Psoas muscle (tissue), 7 donors: ENCODE measurements at regions not wholly inside any gene's neighbourhood (a gene's known extent, or its start where the extent isn't known, plus 50 kb on each side); places are given as distances from the start of the nearest gene placed in this dataset.
"Not testable (repeated sequence)": the region's sequence is repeated elsewhere in the genome, so short reads cannot be mapped to it uniquely, and the experiment has no call there.

Experiments
- ATAC-seq, 4 donors: fragments of 200-7000 bp; cut with Tn5 transposase; one replicate each; pipeline ENCODE4 v1.9.1; 2020; ENCODE audit warnings: moderate library complexity in 3 of 4, mild to moderate bottlenecking in 2 of 4
- DNase-seq, 2 donors: peaks; one replicate each; pipeline ENCODE4 v3.0.0-alpha.2; 2020
- H3K27ac ChIP-seq: fragments of 200-600 bp; one replicate; pipeline ENCODE4 v1.8.0; 2022
- H3K27me3 ChIP-seq, 3 donors: fragments of 200-600 bp in 1 of 3; one replicate each; pipeline versions ENCODE4 v1.6.1 to v1.8.0; 2013 to 2022; ENCODE audit warnings: low read length in 2 of 3, mild to moderate bottlenecking in 2 of 3, moderate library complexity in 1 of 3; ENCODE audit not compliant: insufficient read depth in 3 of 3
- H3K36me3 ChIP-seq, 2 donors: fragments of 200-600 bp in 1 of 2; one replicate each; pipeline versions ENCODE4 v1.6.1 to v1.8.0; 2013 to 2022; ENCODE audit warnings: low read depth in 1 of 2, mild to moderate bottlenecking in 1 of 2, moderate library complexity in 1 of 2; ENCODE audit not compliant: insufficient read depth in 1 of 2
- H3K4me1 ChIP-seq: fragments of 200-600 bp; one replicate; pipeline ENCODE4 v1.8.0; 2022
- H3K4me3 ChIP-seq: fragments of 200-600 bp; one replicate; pipeline ENCODE4 v1.8.0; 2022; ENCODE audit warnings: mild to moderate bottlenecking
- H3K9me3 ChIP-seq: fragments of 200-600 bp; one replicate; pipeline ENCODE4 v1.8.0; 2022
- CTCF ChIP-seq: fragments of 200-600 bp; IDR thresholded peaks from one replicate; pipeline ENCODE4 v1.8.0; 2022; ENCODE audit warnings: antibody characterized with exemption
- WGBS, 3 donors: extraction: QIAGEN DNeasy Blood & Tissue Kit; methylation state at CpG; one replicate each; pipeline versions ENCODE4 v1.1.6 to v1.1.7; 2013; 5-methylcytosine and 5-hydroxymethylcytosine counted together
- intact Hi-C, 2 donors: fragments of 100-400 bp; cut with DNase I; formaldehyde crosslinking; loops; one replicate each; pipeline versions ENCODE4 v1.11.0 to v1.14.2; 2022
- donor health status: healthy with polysubstance abuse.
- donor health status: DM: no; HTN: no; CAD: no; lungs with moderate emphysema.
- donor health status: Bipolar disorder and iron deficiency.
- donor health status: healthy.
- donor health status: DM: yes; HTN: yes; CAD: no.
- donor health status: DM: no; HTN: no; CAD: no.
- donor health status: DM: yes; HTN: yes; CAD: no.

- no peak for DNase-seq
- no peak for ATAC-seq
- TF ChIP-seq CTCF = no peak
- 76 to 81% (median 81%) methylated on average over 4 of the region's 4 CpGs for WGBS, 3 donors
- H3K36me3 ChIP-seq = no peaks in the 10 kb centered on the region
- no peaks in the 10 kb centered on the region for H3K9me3 ChIP-seq
- peaks cover 9% of the 10 kb centered on the region for H3K4me1 ChIP-seq
- no peaks in the 10 kb centered on the region for H3K27me3 ChIP-seq
- H3K27ac ChIP-seq = peak overlapping the region; percentile 62
- intact Hi-C loops = no loop called here
- no peak overlapping the region for H3K4me3 ChIP-seq
Observed at GRCh38 chr1:234892642-234893041, 236.0 kb downstream of the TOMM20 start.

- Histone ChIP-seq H3K4me1 (peaks cover 10% of the 10 kb centered on the region), H3K4me3 (no peak overlapping the region), H3K9me3 (no peaks in the 10 kb centered on the region), H3K36me3 (no peaks in the 10 kb centered on the region), H3K27ac (no peak overlapping the region), H3K27me3 (no peaks in the 10 kb centered on the region)
- no peak for TF ChIP-seq CTCF
- DNase-seq (no peak), ATAC-seq (no peak)
- intact Hi-C loops = no loop called here
- 71 to 91% (median 83%) methylated on average over 3 of the region's 3 CpGs for WGBS, 3 donors
Observed at GRCh38 chr1:234891427-234891826, 237.2 kb downstream of the TOMM20 start.

GRCh38 chr1:234889643-234890042 is 239.0 kb downstream of the TOMM20 start:
- no peak for TF ChIP-seq CTCF
- DNase-seq = no peak
- Histone ChIP-seq H3K27ac (no peak overlapping the region), H3K4me1 (peaks cover 25% of the 10 kb centered on the region), H3K4me3 (no peak overlapping the region), H3K27me3 (no peaks in the 10 kb centered on the region), H3K36me3 (no peaks in the 10 kb centered on the region), H3K9me3 (no peaks in the 10 kb centered on the region)
- WGBS, 3 donors = 66 to 82% (median 72%) methylated on average over 7 of the region's 7 CpGs
- intact Hi-C loops = loop anchor here (5.0 kb wide), 3 partner anchors 83 to 277 kb away; partner anchors contain the start of gene IRF2BP2 (in 1 of the 2)
- ATAC-seq = no peak

DNA sequence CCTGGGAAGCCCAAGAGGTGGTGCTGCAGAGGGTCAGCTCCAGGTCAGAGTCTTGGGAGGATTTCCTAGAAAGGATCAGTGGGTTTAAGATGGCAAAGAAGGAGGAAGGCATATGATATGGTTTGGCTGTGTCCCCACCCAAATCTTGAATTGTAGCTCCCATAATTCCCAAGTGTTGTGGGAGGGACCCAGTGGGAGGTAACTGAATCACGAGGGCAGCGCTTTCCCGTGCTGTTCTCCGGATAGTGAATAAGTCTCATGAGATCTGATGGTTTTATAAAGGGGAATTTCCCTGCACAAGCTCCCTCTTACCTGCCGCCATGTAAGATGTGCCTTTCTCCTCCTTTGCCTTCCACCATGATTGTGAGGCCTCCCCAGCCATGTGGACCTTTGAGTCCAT is 240.4 kb downstream of the TOMM20 start:
- H3K9me3 ChIP-seq, DNase-seq, ATAC-seq, H3K4me3 ChIP-seq, H3K27me3 ChIP-seq, H3K36me3 ChIP-seq: not testable (repeated sequence)
- 81 to 95% (median 85%) methylated on average over 5 of the region's 5 CpGs for WGBS, 3 donors
- peaks cover 30% of the 10 kb centered on the region for H3K4me1 ChIP-seq
- intact Hi-C loops = loop anchor here (5.0 kb wide), 3 partner anchors 84 to 276 kb away; partner anchors contain the start of gene IRF2BP2 (in 1 of the 2)
- H3K27ac ChIP-seq = peak overlapping the region; percentile 97

- Histone ChIP-seq H3K9me3 (no peaks in the 10 kb centered on the region), H3K4me3 (peak overlapping the region; percentile 41), H3K27me3 (no peaks in the 10 kb centered on the region), H3K4me1 (peaks cover 30% of the 10 kb centered on the region), H3K36me3 (no peaks in the 10 kb centered on the region), H3K27ac (peak overlapping the region; percentile 97)
- 28 to 44% (median 32%) methylated on average over 13 of the region's 13 CpGs for WGBS, 3 donors
- ATAC-seq = peak; percentile 56 to 69 (median 66)
- intact Hi-C loops = loop anchor here (2.0 to 5.0 kb wide), 4 partner anchors 85 to 276 kb away; partner anchors contain the start of gene IRF2BP2 (in 2 of the 2)
- TF ChIP-seq CTCF = no peak
- DNase-seq = peak; percentile 50 to 81
Observed at GRCh38 chr1:234887016-234887900, 241.4 kb downstream of the TOMM20 start.
